NCI-H1930 (cell line): ENCODE measurements at regions not wholly inside any gene's neighbourhood (a gene's known extent, or its start where the extent isn't known, plus 50 kb on each side); places are given as distances from the start of the nearest gene placed in this dataset.
A peak's percentile ranks its signal among the peaks of the same experiment; 100 is the strongest.

Source experiments
- DNase-seq, 2 experiments: peaks; one replicate each; lab custom pipeline; 2025; lab: John Stamatoyannopoulos, UW

GRCh38 chr17:72390675-72391508 lies 270.1 kb downstream of the SOX9 start:
- DNase-seq: no peak

DNA sequence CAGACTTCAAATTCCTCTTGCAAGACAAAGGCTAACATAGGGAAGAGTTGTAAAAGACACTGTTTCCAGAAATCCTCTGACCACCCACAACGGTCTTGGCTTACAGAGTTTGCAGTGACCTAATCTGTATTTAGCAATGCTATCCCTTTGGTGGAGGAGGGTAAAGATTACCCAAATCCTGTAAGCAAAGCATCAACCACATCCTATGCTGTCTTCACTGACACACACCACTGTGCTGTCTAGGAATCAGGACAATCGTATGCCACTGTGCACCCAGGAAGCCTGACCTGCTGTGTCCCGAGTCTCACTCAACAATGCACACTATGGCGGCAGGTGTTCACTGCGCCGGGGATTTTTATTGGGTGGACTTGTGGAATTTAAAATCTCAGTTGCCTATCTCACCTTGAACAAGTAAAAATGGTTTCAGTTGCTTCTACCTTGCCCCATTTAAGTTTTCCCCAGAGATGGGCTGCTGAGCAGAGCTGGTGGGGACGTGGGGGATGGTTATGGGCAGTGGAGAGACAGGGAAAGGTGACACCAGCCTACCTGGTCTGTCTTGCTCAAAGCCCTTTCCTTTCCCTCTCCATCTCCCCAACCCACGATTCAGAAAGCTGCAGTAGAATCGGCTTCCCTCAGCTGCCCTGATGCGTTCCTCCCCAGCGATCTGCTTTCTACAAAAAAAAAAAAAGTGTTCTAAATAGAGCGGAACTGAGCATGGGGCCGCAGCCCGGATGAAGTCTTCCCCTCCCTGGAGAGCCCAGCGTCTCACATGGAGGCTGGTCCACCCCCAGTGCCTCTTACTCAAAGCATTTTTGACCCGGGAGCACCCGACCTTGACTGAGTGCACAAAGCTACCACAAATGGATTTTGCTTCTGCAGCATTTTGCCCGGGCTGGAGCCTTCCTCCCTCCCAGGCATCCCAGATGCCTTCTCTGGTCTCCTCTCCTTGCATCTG lies 271.5 kb downstream of the SOX9 start:
- no peak for DNase-seq

DNA sequence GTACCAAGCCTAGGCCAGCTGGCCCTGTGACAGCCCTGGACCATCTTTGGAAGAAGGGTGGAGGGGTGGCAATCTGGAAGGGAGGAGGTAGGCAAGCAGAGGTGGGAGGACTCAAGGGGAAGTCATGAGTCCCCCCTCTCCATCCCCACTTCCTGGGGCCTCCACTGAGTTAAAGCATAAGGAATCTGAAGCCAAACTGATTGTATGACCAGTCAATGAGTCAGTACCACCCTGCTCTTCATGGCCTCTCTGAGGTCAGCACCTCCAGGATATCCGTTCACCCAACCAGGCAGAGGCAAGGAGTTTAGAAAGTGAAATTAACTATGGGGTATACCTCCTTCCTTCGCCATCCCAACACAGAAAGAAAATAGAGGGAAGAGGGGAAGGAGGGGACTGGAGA lies 272.7 kb downstream of the SOX9 start:
- DNase-seq: no peak

DNA sequence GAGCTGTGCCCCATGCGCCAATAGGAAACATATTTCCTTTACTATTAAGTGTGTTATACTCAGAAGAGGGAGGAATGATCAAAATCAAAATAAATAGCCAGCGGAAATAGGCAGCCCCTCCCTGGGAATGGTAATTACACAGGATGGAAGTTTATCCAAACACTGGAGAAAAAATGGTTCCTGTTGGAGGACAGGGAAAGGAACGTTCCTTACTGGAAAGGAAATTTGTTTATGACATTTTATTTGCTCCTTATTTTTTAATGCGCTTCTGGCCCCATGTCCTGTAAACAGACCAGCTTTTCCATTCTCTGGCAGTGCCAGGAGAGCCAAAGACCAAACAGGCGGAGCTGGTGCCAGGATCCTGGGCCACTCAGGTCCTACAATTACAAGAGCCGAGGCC lies 273.7 kb downstream of the SOX9 start:
- no peak for DNase-seq

DNA sequence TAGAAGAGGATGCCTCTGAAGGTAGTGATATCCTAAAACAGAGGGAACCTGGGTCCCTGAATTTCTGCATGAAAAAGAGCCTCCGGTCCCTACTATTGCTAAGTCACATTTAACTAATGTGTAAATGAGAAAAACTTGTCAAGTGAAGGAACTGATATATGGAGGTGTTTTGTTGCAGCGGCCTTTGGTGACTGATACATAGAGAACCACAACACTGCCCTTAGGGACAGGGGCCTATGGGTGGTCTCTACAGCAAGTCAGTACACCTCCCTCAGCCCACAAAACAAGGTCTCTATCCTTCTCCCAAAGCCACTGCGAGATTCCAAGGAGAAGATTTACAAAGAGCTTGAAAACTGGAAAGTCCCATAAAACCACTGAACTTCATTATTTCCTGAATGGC lies 275.3 kb downstream of the SOX9 start:
- DNase-seq: no peak

GRCh38 chr17:72397223-72397667 lies 276.4 kb downstream of the SOX9 start:
- DNase-seq: no peak

- no peak for DNase-seq
These were observed 276.9 kb downstream of the SOX9 start for GRCh38 chr17:72397687-72398086.

- DNase-seq: no peak
These were observed 278.3 kb downstream of the SOX9 start for GRCh38 chr17:72399023-72399607.

DNA sequence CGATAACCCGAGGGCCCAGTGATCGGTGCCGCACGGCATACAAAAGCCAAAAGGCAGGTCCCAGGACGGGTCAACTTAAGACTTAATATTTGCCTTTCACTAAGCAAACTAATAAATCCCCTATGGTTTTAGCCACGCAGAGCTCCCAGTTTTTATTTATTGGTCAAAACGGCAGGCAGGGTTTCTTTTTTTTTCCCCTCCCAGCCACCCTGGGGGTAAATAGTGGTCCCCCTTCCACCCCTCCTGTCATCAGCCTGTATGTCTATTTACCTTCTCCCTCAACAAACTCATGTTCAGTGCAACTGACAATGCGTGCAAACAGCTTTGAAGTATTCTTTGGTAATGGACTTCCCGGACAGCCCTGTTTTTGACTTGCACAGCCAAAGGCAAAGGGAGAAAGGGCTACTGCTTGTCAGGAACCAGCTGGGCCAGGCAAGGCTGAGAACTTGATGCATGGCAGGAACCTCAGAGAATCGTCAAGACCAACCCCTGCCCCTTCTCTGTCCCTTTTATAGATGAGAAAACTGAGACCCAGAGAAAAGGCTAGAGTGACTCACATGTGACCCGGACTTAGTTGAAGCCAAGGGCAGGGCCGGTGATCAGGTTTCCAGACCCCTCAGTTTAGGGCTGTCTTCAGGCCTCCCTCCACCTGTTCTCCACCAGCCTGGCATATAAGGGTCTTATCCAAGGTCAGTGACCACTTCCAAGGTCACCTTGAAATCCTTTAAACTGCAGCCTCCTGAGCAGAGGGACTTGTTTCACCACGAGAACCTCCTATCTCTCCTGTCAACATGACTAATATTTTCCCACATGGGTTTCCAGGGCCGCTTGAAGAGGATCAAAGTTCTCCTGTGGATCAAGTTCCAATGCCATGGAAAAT lies 279.0 kb downstream of the SOX9 start:
- DNase-seq: no peak

GRCh38 chr17:72400488-72400827 lies 279.6 kb downstream of the SOX9 start:
- DNase-seq: no peak

- no peak for DNase-seq
These were observed 280.0 kb downstream of the SOX9 start for GRCh38 chr17:72400863-72401262.

DNA sequence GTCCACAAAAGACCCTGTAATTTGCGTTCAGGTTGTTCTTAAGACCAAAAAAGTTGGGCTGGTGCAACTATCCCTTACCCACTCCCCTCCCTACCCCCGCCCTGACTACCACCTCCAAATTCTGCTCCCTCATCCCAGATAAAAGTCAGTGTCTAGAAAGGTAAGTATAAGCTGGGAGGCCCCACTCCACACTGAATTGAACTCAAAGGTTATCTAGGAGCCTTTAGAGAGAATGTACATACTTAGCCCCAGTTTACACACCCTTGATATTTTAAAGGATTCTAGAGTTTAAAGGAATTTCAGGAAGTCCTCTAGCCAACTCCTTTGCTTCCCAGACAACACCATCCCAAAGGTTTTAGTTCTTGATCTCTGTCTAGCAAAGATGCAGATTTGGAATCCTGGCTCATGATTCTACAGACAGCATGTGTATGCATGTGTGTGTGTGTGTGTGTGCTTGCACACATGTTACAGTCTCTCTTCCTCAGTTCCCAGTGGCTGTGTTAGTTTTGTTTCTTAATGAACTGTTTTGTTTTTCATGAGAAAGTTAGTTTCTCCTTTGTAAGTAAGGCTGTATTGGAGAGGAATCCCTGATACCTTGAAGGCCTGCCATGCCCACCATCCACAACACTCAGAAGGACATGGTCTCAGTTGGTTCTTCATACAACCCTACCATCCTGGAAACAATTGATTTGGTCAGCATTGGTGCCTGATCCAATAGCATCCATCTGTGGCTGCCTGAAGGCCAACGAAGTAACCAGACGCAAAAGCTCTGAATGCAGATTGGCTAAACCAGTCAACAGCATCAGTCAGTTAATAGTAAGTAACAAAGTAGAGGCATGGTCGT lies 281.3 kb downstream of the SOX9 start:
- DNase-seq: no peak

DNA sequence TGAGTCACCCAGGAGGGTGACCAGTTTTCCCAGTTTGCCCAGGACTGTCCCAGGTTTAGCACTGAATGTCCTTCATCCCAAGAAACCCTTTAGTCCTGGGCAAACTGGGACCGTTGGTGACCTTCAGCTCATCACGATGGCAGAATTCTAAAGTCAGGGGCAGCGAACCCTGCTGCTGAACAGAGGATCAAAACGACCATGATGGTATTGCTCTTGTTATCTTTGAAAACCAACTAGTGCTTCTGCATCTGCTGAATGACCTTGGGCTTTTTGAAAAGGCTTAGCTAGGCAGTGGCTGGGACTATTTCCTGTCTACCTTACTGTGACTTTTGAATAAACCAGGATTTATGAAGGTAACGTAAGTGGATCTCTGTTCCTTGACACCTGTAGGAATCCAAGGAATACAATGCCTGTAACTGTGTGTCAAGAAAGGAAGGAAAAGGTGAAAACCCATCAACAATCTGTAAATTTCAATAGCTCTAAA lies 281.9 kb downstream of the SOX9 start:
- no peak for DNase-seq

GRCh38 chr17:72403713-72404209 lies 282.9 kb downstream of the SOX9 start:
- no peak for DNase-seq

- no peak for DNase-seq
These were observed 284.1 kb downstream of the SOX9 start for GRCh38 chr17:72404872-72405271.

GRCh38 chr17:72405662-72406230 lies 284.9 kb downstream of the SOX9 start:
- DNase-seq: no peak

- DNase-seq: no peak
These were observed 285.7 kb downstream of the SOX9 start for GRCh38 chr17:72406498-72406897.

- peak in 1 of 2 experiments; percentile 49 for DNase-seq
These were observed 286.6 kb downstream of the SOX9 start for GRCh38 chr17:72407336-72407909.

DNA sequence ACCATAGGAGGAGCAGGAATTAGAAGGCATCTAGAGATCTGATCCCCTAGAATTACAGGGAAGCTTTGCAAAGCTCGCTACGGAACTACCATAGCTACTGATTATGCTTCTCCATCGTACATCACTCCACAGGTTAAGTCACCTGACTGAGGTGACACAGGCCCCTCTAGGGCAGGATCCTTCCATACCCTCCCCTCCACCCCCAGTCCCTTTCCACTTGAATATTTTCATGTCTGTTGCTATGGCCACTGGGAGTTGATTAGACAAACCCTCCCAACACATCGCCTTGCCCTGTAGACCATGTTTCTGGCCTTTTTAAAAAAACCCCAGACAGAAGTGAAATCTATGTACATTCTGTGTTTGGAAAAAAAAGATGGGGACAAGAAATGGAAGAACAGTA lies 287.1 kb downstream of the SOX9 start:
- no peak for DNase-seq

DNA sequence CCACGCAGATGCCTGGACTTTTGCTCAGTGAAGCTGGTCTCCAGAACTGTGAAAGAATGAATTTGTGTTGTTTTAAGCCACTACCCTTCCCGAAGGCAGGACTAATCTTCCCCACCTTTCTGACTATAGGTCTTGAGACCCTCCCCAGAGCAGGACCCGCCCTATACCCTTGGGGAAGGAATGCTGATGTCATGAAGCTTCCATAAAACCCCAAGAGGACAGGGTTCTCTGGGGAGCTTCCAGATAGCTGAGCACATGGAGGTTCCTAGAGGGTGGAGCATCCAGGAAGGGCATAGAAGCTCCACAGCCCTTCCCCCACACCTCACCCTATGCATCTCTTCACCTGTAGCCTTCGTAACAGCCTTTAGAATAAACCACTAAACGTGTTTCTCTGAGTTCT lies 287.8 kb downstream of the SOX9 start:
- DNase-seq: no peak
